T47D (cell line): ENCODE measurements at regions not wholly inside any gene's neighbourhood (a gene's known extent, or its start where the extent isn't known, plus 50 kb on each side); places are given as distances from the start of the nearest gene placed in this dataset.

Experiments
- DNase-seq, 2 experiments: peaks; one replicate each; pipeline versions ENCODE4 v3.0.0 to v3.0.0-alpha.2; 2011 to 2012; ENCODE audit warnings: low read depth in 1 of 2, low spot score in 1 of 2
- JUND ChIP-seq: IDR thresholded peaks from 2 replicates; pipeline ENCODE4 v1.6.1; 2012; ENCODE audit warnings: low read depth
- in situ Hi-C: cut with HindIII; loops from 2 replicates; pipeline ENCODE4 v1.10.0; 2016; ENCODE audit warnings: low sequenced_read_pairs, low pct_unique_long_range_greater_than_20kb

- DNase-seq = no peak
- in situ Hi-C loops = no loop called here
Observed at GRCh38 chr5:175365866-175366265, 78.1 kb downstream of the DRD1 start.

GRCh38 chr5:175363300-175363699 is 80.7 kb downstream of the DRD1 start:
- in situ Hi-C loops = no loop called here
- DNase-seq = no peak
- no peak for TF ChIP-seq JUND

More at GRCh38 chr5:175365866-175366265, 78.1 kb downstream of the DRD1 start:
- no peak for TF ChIP-seq JUND

- in situ Hi-C loops = no loop called here
- TF ChIP-seq JUND = no peak
- DNase-seq = no peak
Observed at GRCh38 chr5:175357995-175358394, 86.0 kb downstream of the DRD1 start.

GRCh38 chr5:175356428-175356827 is 87.6 kb downstream of the DRD1 start:
- DNase-seq = no peak
- no peak for TF ChIP-seq JUND
- in situ Hi-C loops = no loop called here

GRCh38 chr5:175354964-175355363 is 89.0 kb downstream of the DRD1 start:
- no peak for DNase-seq
- in situ Hi-C loops = no loop called here
- TF ChIP-seq JUND = no peak

GRCh38 chr5:175353926-175354325 is 90.1 kb downstream of the DRD1 start:
- TF ChIP-seq JUND = no peak
- in situ Hi-C loops = no loop called here
- no peak for DNase-seq

- in situ Hi-C loops = no loop called here
- DNase-seq = no peak
- TF ChIP-seq JUND = no peak
Observed at GRCh38 chr5:175351897-175352590, 91.9 kb downstream of the DRD1 start.

GRCh38 chr5:175351126-175351525 is 92.9 kb downstream of the DRD1 start:
- TF ChIP-seq JUND = no peak
- in situ Hi-C loops = no loop called here
- DNase-seq = no peak

- DNase-seq = no peak
- in situ Hi-C loops = no loop called here
- no peak for TF ChIP-seq JUND
Observed at GRCh38 chr5:175347931-175348330, 96.1 kb downstream of the DRD1 start.

- in situ Hi-C loops = no loop called here
- DNase-seq = no peak
- no peak for TF ChIP-seq JUND
Observed at GRCh38 chr5:175347027-175347426, 97.0 kb downstream of the DRD1 start.

GRCh38 chr5:175344331-175345195 is 99.4 kb downstream of the DRD1 start:
- in situ Hi-C loops = no loop called here
- no peak for TF ChIP-seq JUND
- no peak for DNase-seq

- in situ Hi-C loops = no loop called here
- TF ChIP-seq JUND = no peak
- no peak for DNase-seq
Observed at GRCh38 chr5:175343308-175343707, 100.7 kb downstream of the DRD1 start.

GRCh38 chr5:175340180-175340579 is 103.8 kb downstream of the DRD1 start:
- no peak for DNase-seq
- no peak for TF ChIP-seq JUND
- in situ Hi-C loops = no loop called here

GRCh38 chr5:175337680-175338079 is 106.3 kb downstream of the DRD1 start:
- no peak for TF ChIP-seq JUND
- no peak for DNase-seq

More at GRCh38 chr5:175337680-175338079, 106.3 kb downstream of the DRD1 start:
- in situ Hi-C loops = no loop called here
